Activated CD8-positive, alpha-beta memory T cell treated with anti-CD3 and anti-CD28 coated beads for 4 hours (primary cell): ENCODE measurements at regions not wholly inside any gene's neighbourhood (a gene's known extent, or its start where the extent isn't known, plus 50 kb on each side); places are given as distances from the start of the nearest gene placed in this dataset.
"Not testable (repeated sequence)": the region's sequence is repeated elsewhere in the genome, so short reads cannot be mapped to it uniquely, and the experiment has no call there.

Experiments
- DNase-seq, 2 donors: peaks; one replicate each; pipeline ENCODE4 v3.0.0-alpha.2; 2020; ENCODE audit warnings: low read depth in 2 of 2

GRCh38 chr5:2382776-2383697 is 368.4 kb downstream of the IRX2 start:
- DNase-seq = no peak

- DNase-seq = no peak
These were observed 369.6 kb downstream of the IRX2 start for GRCh38 chr5:2381861-2382260.

GRCh38 chr5:2381070-2381469 is 370.4 kb downstream of the IRX2 start:
- DNase-seq = no peak

GRCh38 chr5:2378976-2379375 is 372.5 kb downstream of the IRX2 start:
- no peak for DNase-seq

GRCh38 chr5:2378108-2378507 is 373.4 kb downstream of the IRX2 start:
- no peak for DNase-seq

- DNase-seq = no peak
These were observed 375.0 kb downstream of the IRX2 start for GRCh38 chr5:2376486-2376885.

- no peak for DNase-seq
These were observed 375.7 kb downstream of the IRX2 start for GRCh38 chr5:2375757-2376250.

GRCh38 chr5:2375291-2375690 is 376.2 kb downstream of the IRX2 start:
- DNase-seq = no peak

- no peak for DNase-seq
These were observed 376.8 kb downstream of the IRX2 start for GRCh38 chr5:2374703-2375102.

- no peak for DNase-seq
These were observed 377.8 kb downstream of the IRX2 start for GRCh38 chr5:2373631-2374030.

- DNase-seq = no peak
These were observed 380.1 kb downstream of the IRX2 start for GRCh38 chr5:2371419-2371710.

GRCh38 chr5:2370626-2371418 is 380.7 kb downstream of the IRX2 start:
- no peak for DNase-seq

GRCh38 chr5:2369178-2369577 is 382.3 kb downstream of the IRX2 start:
- no peak for DNase-seq

- no peak for DNase-seq
These were observed 384.7 kb downstream of the IRX2 start for GRCh38 chr5:2366816-2367215.

- no peak for DNase-seq
These were observed 394.2 kb downstream of the IRX2 start for GRCh38 chr5:2357309-2357708.

- no peak for DNase-seq
These were observed 395.6 kb downstream of the IRX2 start for GRCh38 chr5:2355859-2356258.

GRCh38 chr5:2353871-2354440 is 397.5 kb downstream of the IRX2 start:
- no peak for DNase-seq

- no peak for DNase-seq
These were observed 398.3 kb downstream of the IRX2 start for GRCh38 chr5:2353211-2353610.

GRCh38 chr5:2352101-2352861 is 399.2 kb downstream of the IRX2 start:
- DNase-seq = no peak

- not testable (repeated sequence) for DNase-seq
These were observed 401.7 kb downstream of the IRX2 start for GRCh38 chr5:2349768-2350167.

GRCh38 chr5:2338686-2339085 is 412.8 kb downstream of the IRX2 start:
- DNase-seq = no peak
